ENCODE measurements at regions not wholly inside any gene's neighbourhood (a gene's known extent, or its start where the extent isn't known, plus 50 kb on each side); places are given as distances from the start of the nearest gene placed in this dataset.

DNA sequence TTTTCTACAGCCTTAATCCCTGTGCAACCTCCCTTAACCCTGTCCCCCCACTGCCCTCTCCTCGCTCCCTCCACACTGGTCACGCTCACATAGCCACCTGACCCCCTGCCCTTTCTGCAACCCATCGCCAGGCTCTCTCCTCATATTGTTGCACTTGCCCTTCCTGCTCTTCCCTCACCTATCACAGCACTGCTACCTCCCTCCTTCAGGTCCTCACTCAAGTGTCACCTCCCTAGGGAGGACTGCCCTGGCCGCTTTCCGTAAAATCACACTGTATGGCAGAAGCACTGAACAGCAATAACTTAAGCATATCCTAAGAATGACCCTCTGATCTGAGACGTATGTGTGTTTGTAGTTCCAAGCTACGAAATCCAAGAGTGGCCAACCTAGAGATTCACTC, 406.0 kb downstream of the SIPA1L2 start:
- no peak for DNase-seq

DNA sequence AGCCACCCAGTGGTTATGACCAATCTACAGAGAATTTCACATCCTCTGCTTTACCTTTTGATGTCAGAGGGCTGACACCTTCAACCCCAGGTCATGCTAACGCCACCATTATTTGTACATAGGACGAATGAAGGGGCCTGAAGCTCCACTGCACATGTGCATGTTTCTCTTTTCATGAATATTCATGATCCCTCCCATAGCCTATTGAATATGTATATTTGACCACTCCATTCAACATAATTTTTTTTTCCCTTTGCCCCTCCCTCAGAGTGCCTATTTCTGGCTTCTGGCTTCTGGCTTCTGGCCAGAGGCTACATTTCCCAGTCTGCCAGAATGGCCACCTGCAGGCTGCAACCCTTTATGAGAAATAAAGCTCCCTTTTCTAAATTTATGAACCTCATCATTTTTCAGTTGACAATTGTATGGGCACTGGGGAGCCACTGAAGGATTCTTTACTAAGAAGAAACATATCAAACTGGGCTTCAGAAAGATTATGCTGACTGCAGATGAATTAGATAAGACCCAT, 406.7 kb downstream of the SIPA1L2 start:
- DNase-seq = no peak

DNA sequence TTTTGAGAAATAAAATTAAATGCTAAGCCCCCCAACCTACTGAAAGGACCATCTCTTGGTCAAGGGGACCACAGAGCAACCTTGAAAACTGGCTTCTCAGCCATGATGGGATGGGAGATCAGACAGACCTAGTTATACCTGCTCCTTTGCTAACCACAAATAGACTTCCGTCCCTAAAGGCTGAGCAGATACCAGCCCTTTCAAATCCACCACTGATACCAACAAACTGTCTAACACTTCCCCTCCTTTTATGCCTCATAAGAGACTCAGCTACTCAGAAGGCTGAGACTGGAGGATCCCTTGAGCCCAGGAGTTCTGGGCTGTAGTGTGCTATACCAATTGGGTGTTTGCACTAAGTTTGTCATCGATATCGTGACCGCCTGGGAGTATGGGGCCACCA, 407.3 kb downstream of the SIPA1L2 start:
- no peak for DNase-seq

DNA sequence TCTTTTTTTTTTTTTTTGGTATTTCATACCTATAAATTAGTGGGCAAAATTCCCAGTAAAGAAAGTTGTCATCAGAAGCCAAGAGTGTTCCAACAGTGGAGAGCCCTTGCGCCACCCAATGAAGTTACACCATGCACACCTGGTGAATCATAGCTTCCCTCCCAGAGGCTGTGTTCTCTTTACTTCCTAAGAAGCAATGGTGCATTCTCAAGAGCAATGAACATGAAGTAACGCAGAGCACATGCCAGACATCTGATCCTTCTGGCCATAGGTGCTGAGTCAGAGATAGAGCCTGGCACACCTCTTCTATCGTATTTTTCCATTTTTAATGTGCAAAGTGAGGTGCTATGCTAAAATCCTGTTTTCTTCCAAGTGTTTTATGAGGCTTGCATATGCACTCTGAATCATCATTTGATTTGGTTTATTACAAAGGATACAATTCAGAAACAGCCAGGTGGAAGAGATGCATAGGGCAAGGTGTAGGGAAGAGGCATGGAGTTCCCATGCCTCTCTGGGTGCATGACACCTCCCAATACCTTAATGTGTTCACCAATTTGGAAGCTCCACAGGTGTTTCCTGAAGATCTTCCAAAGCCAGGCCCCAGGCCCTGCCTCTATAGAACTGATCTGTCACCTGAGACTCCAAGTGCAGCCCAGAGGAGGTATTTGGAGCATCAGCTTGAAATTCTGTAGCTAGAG, 408.0 kb downstream of the SIPA1L2 start:
- no peak for DNase-seq

DNA sequence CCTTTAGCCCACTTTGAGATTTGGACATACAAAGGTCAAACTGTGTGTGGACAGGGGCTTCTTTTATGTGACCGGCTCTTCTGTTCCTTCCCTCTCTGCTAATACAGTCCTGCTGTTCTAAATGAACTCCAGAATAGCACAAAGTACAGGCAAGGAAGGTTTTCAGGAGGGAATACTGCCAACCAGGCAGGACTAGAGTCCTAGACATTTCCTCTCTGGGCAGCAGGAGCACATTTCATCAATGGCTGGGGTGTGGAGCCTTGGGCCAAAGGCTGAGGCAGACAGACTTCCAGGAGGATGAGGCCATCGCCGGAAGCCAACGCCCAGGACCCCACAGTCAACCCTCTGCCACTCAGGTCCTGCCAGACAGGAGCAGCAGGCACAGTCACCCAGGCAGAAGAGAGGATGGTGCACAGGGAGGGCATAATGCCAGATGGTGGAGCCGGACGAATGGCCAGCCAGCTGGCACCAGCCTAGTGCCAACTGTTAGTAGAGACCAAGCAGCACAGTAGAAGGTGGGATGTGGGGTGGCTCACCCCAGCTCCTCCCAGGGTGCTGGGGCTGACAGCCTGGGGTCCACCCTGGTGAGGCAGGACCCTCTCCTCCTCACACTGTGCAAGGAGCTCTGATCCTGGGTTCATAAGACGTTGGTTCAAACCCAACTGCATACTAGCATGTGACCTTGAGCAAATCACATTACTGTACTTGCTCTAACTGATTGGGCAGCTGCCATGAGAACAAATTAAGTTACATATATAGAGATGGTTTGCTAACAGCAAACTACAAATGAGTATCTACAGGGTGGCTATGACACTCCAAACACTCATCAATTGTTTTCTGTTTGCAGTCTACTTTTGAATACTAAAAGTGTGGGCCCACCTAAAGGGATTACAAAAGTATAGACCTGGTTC, 410.7 kb downstream of the SIPA1L2 start:
- DNase-seq = no peak

DNA sequence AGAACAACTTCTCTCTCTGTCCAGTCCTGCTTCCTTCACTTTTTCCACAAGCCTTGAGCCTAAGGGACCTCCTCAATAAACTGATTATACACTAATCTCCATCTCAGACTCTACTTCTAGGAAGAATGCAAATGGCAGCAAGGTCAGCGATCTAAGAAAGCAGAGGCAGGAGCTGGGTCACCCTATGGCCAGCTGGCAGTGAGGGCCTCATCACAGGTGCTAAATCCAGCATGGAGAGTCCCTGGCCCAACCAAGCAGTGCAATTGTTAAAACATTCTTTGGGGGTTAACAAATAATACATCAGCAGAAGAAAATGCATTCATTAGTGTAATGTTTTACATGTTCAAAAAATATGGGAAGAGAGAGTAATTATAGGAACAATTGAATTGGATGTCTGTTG, 416.0 kb downstream of the SIPA1L2 start:
- DNase-seq = no peak

DNA sequence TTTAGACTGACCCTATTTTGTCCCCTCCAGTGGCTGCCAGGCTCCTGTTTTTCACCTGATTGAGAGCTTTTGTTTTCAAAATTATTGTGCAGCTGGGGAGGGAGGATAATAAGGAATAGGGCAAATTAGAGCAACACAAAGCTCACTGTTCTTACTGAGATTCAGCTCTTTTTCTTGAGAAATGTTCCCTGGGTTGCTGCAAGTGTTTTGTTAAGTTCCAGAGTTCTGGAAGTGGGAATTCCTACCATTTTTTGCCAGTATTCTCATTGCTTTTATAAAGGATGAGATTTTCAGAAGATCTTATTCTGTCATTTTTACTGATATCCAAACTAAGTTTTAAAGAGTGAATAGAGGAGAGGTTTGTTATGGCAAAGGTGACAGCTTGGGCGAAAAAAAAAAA, 417.7 kb downstream of the SIPA1L2 start:
- DNase-seq = no peak

DNA sequence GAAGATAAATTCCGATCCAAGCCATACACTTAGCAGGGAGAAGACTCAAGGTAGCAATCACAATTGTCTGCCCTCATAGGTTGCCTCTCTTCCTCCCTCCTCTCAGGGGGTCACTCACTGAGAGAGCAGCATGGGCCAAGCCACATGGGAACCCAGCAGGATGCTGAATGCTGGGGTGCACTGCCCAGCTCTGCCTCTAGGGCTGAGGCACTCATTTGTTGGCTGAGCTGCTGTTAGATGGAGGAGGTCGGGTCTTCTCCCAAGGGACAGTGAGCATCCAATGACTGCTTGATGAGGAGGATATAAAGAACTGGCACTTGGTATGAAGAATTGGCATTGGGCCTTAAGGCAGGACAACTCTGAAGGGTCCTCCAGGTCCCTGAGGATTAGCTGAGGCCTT, 418.8 kb downstream of the SIPA1L2 start:
- no peak for DNase-seq

DNA sequence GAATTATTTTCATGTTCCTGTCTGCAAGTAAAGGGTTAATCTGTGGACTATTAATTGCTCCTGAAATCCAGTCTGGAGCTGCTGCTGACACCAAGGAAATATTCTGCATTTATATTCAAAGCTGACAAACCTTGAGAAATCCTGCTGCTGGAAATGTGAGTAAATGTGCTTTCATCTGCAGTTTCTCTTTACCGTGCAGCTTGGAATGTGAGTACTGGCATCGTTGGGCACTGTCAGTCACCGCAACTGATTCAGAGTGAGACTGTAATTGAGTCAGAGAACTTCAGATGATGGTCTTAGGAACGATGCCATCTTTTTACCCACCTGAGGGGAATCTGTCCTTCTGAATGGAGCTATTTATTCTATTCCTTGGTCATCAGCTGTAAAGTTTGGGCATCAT, 420.6 kb downstream of the SIPA1L2 start:
- DNase-seq = no peak

DNA sequence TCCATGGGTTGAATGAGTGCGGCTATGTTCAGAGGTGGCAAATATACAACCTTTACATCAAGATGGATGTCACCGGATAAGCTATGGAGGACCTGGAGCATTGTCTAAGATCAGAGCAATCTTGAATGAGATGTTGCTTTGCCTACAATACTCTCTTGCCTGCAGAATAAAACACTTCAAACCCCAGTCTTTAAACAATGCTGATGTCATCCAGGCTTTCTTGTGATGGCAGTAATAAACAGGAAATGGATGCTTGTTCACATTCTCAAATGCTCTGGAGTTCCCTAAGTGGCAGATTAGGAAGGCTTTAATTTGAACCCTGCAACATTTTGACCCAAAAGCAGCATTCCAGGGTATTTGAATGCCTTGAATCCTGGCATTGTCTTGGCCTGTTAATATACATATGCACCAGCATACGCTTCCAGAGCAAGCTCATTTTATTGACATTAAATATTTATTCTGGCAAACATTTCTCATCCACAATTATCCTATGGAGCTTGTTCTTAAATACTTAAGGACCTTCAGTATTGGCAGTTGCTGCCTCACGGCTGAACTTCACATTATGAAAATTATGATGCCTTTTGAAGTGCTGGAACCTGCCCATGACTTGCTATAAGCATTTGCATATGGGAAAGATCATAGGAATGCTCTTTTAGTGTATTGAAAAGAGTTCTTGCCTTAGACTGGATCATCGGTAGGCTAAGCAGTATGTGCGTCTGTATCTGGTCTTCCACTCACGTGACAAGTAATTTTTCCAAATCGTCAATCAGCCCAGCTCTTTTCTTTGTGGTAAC, 422.7 kb downstream of the SIPA1L2 start:
- DNase-seq = no peak

DNA sequence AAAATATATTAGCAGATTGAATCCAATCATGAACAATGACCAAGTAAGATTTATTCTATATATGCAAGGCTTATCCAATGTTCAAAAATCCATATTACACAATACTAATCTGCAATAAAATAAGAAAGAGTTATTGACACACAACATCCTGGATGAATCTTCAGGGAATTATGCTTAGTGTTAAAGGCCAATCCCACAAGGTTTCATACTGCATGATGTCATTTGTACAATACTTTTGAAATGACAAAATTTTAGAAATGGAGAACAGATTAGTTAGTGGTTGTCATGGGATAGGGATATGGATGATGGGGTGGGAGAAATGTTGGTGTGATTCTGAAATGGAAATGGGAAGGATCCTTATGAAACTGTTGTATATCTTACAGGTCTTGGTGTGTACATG, 425.7 kb downstream of the SIPA1L2 start:
- DNase-seq = no peak

DNA sequence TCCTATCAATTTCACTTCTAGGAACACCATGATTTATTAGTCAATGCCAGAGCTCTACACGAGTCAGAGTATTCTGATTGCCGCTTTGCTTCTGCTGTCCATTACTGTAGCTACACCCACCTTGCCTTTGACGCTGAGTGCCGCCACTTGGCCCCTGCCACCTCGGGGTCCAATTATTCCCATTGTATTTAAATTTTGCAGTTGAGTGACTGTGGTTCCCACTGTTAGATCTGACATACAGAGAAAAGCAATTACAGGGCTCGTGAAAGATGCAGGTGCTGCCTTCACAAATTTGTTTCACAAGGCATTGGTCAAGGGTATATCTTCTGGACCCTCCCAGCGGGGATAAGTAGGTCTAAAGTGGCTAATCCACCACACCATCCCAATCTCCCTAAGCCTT, 428.9 kb downstream of the SIPA1L2 start:
- no peak for DNase-seq

DNA sequence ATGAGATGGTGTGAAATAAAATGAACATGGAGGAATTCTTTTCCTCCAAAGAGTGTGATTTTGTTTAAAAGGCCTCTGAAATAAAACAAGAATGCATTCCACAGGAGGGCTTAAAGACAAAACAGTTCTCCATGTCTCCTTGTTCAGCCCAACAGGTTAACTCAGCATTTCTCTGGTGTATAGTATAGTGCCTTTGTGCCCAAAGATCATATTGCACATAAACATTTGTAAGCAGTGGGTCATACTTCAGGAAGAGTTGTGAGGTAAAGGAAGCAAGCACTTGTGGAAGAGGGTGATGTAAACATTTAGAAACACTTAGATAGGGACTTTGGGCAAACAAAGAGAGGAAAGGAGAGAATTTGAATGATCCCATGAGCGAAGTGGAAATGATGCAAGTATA, 433.9 kb downstream of the SIPA1L2 start:
- no peak for DNase-seq

DNA sequence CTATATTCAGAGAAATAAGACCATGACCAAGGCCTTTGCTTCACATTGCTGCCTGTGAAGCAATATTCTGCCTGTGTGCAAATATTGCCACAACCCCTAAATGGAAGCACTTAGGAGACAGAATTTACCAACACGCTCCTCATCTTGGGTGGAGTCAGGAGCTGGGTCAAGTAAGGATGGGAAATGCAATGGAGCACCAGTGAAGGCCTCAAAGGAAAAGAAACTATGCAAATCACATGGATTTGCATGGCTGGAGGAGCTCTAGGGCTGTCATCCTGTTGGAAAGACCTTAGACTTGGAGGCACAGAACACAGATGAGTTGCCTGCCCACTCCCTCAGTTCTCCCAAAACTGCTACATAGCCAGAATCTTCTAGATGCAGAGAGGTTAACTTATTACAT, 435.5 kb downstream of the SIPA1L2 start:
- no peak for DNase-seq

DNA sequence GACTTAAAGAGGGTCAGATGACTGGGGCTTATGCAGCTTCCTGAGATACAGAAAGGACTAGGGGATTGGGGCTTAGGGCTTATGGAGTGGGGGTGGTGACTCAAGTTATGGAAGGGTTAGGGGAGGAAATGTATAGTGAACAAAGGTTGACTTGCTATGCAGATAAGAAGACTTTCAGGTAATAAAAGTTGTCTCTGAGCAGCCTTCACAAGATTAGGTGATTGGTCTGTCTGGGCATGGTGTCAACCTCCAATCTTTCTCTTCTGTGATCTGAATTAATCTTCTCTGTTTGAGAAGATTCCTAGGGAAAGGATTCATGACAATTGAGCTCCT, 436.5 kb downstream of the SIPA1L2 start:
- no peak for DNase-seq

DNA sequence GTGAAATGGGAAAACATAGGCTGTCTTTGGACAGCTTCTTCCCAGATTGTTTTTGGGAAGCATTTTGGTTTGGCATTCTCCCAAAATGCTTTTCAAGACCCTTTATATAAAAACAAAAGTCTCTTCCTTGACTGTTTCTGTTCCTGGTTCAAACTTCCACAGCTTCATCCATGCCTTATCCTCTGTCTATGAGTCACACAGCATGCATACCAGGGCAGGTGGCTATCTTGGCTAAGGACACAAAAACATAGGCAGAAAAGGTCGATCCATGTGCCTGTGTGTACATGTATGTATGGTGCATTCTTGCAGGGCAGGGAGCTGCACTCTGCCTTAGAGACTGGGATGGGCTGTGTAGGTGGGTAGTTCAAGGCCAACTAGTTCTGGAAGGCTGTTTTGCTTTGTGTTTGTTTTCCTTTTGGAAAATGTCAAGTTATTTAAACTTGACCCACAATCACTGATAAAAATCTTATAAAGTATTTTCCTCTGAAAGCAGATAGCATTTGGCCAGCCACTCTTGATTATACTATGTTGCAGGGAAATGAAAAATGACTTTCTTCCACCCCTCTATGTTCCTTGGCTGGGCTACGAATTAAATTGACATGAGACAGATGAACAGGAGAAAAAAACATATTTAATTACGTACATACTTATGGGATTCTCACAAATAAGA, 437.0 kb downstream of the SIPA1L2 start:
- no peak for DNase-seq

DNA sequence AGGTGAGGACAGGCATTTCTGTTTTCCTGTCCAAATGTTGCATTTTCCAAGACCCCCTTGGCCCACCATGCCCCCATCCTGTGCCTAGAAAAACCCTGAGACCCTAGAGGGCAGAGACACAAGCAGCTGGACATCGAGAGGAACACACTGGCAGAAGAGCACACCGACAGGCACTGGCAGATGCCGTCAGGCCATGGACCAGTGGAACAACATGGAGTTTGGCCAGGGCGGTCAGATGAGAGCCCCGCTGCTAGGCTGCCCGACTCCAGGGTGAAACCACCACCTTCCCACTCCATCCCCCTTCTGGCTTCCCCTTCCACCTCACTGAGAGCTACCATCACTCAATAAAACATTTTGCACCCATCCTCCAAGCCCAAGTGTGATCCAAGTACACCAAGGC, 438.4 kb downstream of the SIPA1L2 start:
- no peak for DNase-seq

DNA sequence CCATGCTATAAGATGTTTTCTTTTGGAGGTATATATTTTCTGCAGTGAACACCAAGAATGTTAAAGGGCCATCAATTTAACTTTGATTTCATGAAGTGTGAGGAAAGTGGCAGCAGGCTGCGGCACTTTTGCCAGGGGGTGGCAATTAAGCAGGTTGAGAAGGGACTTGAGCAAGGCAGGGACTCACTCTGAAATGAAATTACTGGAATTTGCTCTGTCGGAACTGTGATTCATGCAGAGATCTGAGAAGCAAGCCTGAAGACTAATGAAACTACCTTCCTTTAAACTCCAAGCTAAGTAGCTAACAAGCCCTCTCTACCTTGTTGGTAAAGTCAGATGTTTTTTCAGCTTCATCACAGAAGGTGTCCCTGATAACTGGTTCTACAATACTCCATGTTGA, 441.6 kb downstream of the SIPA1L2 start:
- no peak for DNase-seq

DNA sequence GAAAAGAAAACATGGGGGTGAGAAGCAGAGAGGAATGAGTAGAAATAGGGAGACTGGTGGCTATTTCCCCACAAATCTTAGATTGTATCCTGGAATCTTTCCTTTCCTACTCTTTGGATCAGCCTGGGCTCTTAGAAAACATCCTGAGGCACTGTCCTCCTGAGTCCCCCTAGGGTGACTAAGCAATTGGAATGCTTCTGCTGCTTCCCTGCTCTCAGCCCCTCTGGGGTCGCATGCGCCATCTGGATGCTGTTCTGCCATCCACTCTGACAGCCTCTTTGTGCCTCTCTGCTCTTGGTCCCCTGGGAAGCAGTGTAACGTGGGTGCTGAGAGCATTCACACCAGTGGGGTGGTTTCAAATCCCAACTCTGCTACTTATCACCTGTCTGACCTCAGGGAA, 443.0 kb downstream of the SIPA1L2 start:
- no peak for DNase-seq

DNA sequence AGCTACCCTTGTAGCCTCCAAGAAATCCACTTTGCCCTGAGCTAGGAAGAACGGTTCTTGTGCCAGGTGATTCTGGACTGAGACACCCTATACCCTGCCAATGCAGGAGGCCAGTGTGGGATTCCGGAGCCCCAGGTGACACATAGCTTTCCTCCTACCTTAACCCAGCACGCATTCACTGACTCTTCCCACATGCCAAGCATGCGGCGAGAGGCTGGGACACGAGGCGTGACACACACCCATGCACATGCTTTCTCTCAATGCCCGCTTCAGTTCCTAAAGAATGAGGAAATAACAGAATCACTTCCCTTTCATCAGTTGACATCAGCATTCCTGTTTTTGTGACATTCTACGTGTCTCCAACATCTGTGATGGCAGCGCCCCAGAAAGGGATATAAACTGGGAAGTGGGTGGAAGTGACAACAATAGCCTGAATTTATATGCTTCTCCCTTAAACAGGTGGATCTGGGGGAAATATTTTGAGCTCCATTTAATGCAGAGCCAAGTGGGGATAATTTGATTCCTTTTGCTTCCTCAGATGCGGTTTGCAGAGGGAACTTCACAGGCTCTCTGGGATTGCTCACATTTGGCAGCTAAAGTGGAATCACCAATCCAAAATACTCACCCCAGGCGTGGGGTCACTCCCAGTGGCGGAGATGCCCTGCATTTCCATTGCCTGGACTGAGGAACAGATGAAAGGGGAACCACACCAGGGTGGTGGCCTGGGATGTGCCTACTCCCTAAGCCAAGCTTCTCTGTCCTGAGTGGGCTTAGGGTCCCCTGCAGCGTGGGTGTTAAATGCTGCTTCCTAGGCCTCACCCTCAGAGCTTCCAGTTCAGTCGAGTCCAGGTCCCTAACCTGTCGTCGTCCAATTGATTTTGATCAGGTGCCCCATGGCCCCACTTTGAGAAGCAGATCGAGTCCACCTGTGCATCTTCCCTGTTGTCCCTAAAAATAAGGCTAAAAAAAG, 445.1 kb downstream of the SIPA1L2 start:
- DNase-seq = no peak

DNA sequence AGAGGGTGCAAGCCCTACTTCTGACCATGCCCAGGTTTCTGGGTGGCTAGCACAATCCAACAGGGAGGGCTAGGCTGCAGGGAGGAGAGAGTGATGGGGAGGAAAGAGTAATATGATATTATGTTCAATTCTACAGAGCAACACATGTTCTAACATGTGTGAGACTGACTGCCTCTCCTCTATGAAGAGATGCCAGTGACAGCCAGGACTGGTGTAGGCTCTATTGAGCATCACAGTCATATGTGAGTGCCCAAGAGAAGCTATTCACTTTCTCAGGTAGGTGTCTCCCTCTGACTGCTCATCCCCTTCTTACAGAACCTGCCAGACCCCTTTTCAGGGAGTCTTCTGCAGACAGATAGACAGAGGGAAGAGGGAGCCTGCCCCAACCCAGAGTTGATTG, 446.1 kb downstream of the SIPA1L2 start:
- DNase-seq = no peak

All from activated naive CD4-positive, alpha-beta T cell treated with Interleukin-2 at 50 U/mL for 16 hours (primary cell).